Fibroblast of lung (primary cell): ENCODE measurements at regions not wholly inside any gene's neighbourhood (a gene's known extent, or its start where the extent isn't known, plus 50 kb on each side); places are given as distances from the start of the nearest gene placed in this dataset.

Experiments
- CTCF ChIP-seq, 2 donors: IDR thresholded peaks in 1 of 2; conservative IDR thresholded peaks in 1 of 2; 1 replicate in 1 of 2; 2 replicates in 1 of 2; pipeline ENCODE4 v1.5.1; 2011 to 2012; ENCODE audit warnings: low read length in 2 of 2, control low read depth in 1 of 2, inconsistent platforms in 1 of 2, low read depth in 1 of 2, mild to moderate bottlenecking in 1 of 2
- EZH2 ChIP-seq: IDR thresholded peaks from 2 replicates; pipeline ENCODE4 v1.5.1; 2012; ENCODE audit warnings: low read length, control low read depth, mild to moderate bottlenecking; ENCODE audit errors: missing control alignments

- TF ChIP-seq CTCF (conservative IDR thresholded peaks at IDR 0.05 in 1 of 2, IDR thresholded peaks at IDR 0.05 in 1 of 2; ENCODE audit: low read depth in 1 of 2, low read length in 2 of 2) (no peak), EZH2 (no peak)
Observed at GRCh38 chr6:74755196-74755595, 450.7 kb downstream of the COL12A1 start.
